ENCODE measurements at regions not wholly inside any gene's neighbourhood (a gene's known extent, or its start where the extent isn't known, plus 50 kb on each side); places are given as distances from the start of the nearest gene placed in this dataset.
"Not testable (repeated sequence)": the region's sequence is repeated elsewhere in the genome, so short reads cannot be mapped to it uniquely, and the experiment has no call there.

- no peak for TF ChIP-seq USF2 (IDR thresholded peaks at IDR 0.05; ENCODE audit: low read depth, low read length)
- no peak for TF ChIP-seq BHLHE40 (IDR thresholded peaks at IDR 0.05; ENCODE audit: low read depth, low read length)
Measured at GRCh38 chr5:98186128-98186527, 587.3 kb upstream of the RGMB start (continued).

- ChIA-PET POLR2A (ENCODE audit: unreplicated experiment) (no interaction called here), CTCF (interaction anchor here (0.6 to 1.1 kb wide), 3 partner anchors 12 to 180 kb away, joined by 3 read pairs; no protein-coding TSS in a partner anchor)
- DNase-seq: peak; percentile 67
Measured at GRCh38 chr5:98187945-98188344, 585.5 kb upstream of the RGMB start.

GRCh38 chr5:98190344-98190743, 583.1 kb upstream of the RGMB start:
- H2BK15ac ChIP-seq (ENCODE audit: low read depth, low read length); H3K27ac ChIP-seq (ENCODE audit: insufficient read depth, low read length); H4K5ac ChIP-seq (ENCODE audit: low read depth, low read length); H4K91ac ChIP-seq (ENCODE audit: insufficient read depth, low read depth, low read length); in situ Hi-C loops (cut with MboI; ENCODE audit: low sequenced_read_pairs); H3K4me1 ChIP-seq (ENCODE audit: control insufficient read depth, insufficient read depth, low read length); H3K9me1 ChIP-seq (ENCODE audit: insufficient read depth, low read length); H2BK20ac ChIP-seq (ENCODE audit: low read depth, low read length); H2AK5ac ChIP-seq (ENCODE audit: low read depth, low read length); H4K8ac ChIP-seq (ENCODE audit: low read depth in 2 of 2, low read length in 2 of 2); ATAC-seq (ENCODE audit: low read depth); H3K4ac ChIP-seq (ENCODE audit: low read depth, low read length); H3K4me3 ChIP-seq (ENCODE audit: insufficient read depth, low read depth, low read length); H3K23ac ChIP-seq (ENCODE audit: low read depth, low read length); H2BK5ac ChIP-seq (ENCODE audit: low read depth, low read length, poor library complexity, severe bottlenecking); H2AFZ ChIP-seq (replicated peaks; ENCODE audit: low read length, poor library complexity); H2BK120ac ChIP-seq (ENCODE audit: low read depth, low read length); H3K18ac ChIP-seq (ENCODE audit: low read depth, low read length); H3K36me3 ChIP-seq (ENCODE audit: control insufficient read depth, insufficient read depth, low read length); BruUV-seq (replicated peaks); H3K4me2 ChIP-seq (ENCODE audit: low read depth, low read length); H3K56ac ChIP-seq (ENCODE audit: extremely low read depth, insufficient read depth, low read length); H4K20me1 ChIP-seq (ENCODE audit: insufficient read depth, low read length); POLR2A ChIA-PET (ENCODE audit: unreplicated experiment); H2AK9ac ChIP-seq (replicated peaks; ENCODE audit: low read depth, low read length, poor library complexity); DNase-seq; dilution Hi-C loops (cut with HindIII; ENCODE audit: low sequenced_read_pairs, unreplicated experiment); intact Hi-C loops (cut with micrococcal nuclease); H3K14ac ChIP-seq (replicated peaks; ENCODE audit: low read depth, low read length); H3K9me3 ChIP-seq (ENCODE audit: control insufficient read depth, insufficient read depth, low read length); CTCF ChIA-PET; H3K27me3 ChIP-seq (ENCODE audit: control insufficient read depth, insufficient read depth, low read length); H3K79me1 ChIP-seq (ENCODE audit: low read depth in 1 of 2, low read length in 2 of 2); H3K9ac ChIP-seq (ENCODE audit: low read depth, low read length): not testable (repeated sequence)
- no CpG with 5 or more reads among the region's 4 CpGs for WGBS, 2 experiments (ENCODE audit: extremely low coverage in 2 of 2, insufficient read length in 1 of 2)

More at GRCh38 chr5:98187945-98188344, 585.5 kb upstream of the RGMB start:
- no CpG with 5 or more reads among the region's 1 CpG for WGBS, 2 experiments (ENCODE audit: extremely low coverage in 2 of 2, insufficient read length in 1 of 2)
- Histone ChIP-seq H4K20me1 (ENCODE audit: insufficient read depth, low read length) (no peaks in the 10 kb centered on the region), H3K27ac (ENCODE audit: insufficient read depth, low read length) (no peak overlapping the region), H3K23ac (ENCODE audit: low read depth, low read length) (peak overlapping the region; percentile 18; the same call in 1 of the 2 replicates), H2AK5ac (ENCODE audit: low read depth, low read length) (no peak overlapping the region), H3K36me3 (ENCODE audit: control insufficient read depth, insufficient read depth, low read length) (no peaks in the 10 kb centered on the region), H3K4me2 (ENCODE audit: low read depth, low read length) (no peak overlapping the region), H3K56ac (ENCODE audit: extremely low read depth, insufficient read depth, low read length) (no peak overlapping the region), H4K8ac (ENCODE audit: low read depth in 2 of 2, low read length in 2 of 2) (no peak overlapping the region), H3K27me3 (ENCODE audit: control insufficient read depth, insufficient read depth, low read length) (no peaks in the 10 kb centered on the region), H3K9me3 (ENCODE audit: control insufficient read depth, insufficient read depth, low read length) (no peaks in the 10 kb centered on the region), H3K18ac (ENCODE audit: low read depth, low read length) (no peak overlapping the region), H4K5ac (ENCODE audit: low read depth, low read length) (no peak overlapping the region), H3K4ac (ENCODE audit: low read depth, low read length) (0 out of 2 replicates have a peak overlapping the region, but pooled peaks have one; percentile 37), H4K91ac (ENCODE audit: insufficient read depth, low read depth, low read length) (no peak overlapping the region), H2BK5ac (ENCODE audit: low read depth, low read length, poor library complexity, severe bottlenecking) (peak overlapping the region; percentile 15), H2BK120ac (ENCODE audit: low read depth, low read length) (no peak overlapping the region; the same call in 1 of the 2 replicates), H3K4me1 (ENCODE audit: control insufficient read depth, insufficient read depth, low read length) (peaks cover 3% of the 10 kb centered on the region; the same call in 1 of the 2 replicates), H2AFZ (replicated peaks; ENCODE audit: low read length, poor library complexity) (no peak overlapping the region), H2BK15ac (ENCODE audit: low read depth, low read length) (no peak overlapping the region), H3K9ac (ENCODE audit: low read depth, low read length) (no peak overlapping the region), H3K14ac (replicated peaks; ENCODE audit: low read depth, low read length) (0 out of 2 replicates have a peak overlapping the region, but pooled peaks have one; percentile 38), H3K79me1 (ENCODE audit: low read depth in 1 of 2, low read length in 2 of 2) (no peaks in the 10 kb centered on the region), H3K4me3 (ENCODE audit: insufficient read depth, low read depth, low read length) (no peak overlapping the region), H3K9me1 (ENCODE audit: insufficient read depth, low read length) (no peaks in the 10 kb centered on the region), H2BK20ac (ENCODE audit: low read depth, low read length) (no peak overlapping the region; the same call in 1 of the 2 replicates), H2AK9ac (replicated peaks; ENCODE audit: low read depth, low read length, poor library complexity) (no peak overlapping the region)
- dilution Hi-C loops (cut with HindIII; ENCODE audit: low sequenced_read_pairs, unreplicated experiment): no loop called here
- in situ Hi-C loops (cut with MboI; ENCODE audit: low sequenced_read_pairs): no loop called here
- peak; percentile 53 for ATAC-seq (ENCODE audit: low read depth)
- TF ChIP-seq NFE2L2 (IDR thresholded peaks at IDR 0.05; ENCODE audit: low read depth, low read length) (no peak), CEBPB (IDR thresholded peaks at IDR 0.05; ENCODE audit: low read depth, low read length) (peak; percentile 88)
- intact Hi-C loops (cut with micrococcal nuclease): no loop called here
- no TSS peak for BruUV-seq (replicated peaks)
